T-cell (primary cell): ENCODE measurements at regions not wholly inside any gene's neighbourhood (a gene's known extent, or its start where the extent isn't known, plus 50 kb on each side); places are given as distances from the start of the nearest gene placed in this dataset.

ENCODE experiments used
- ATAC-seq, 4 experiments: fragments of 200-7000 bp in 3 of 4; fragments of 150-1000 bp in 1 of 4; cut with Tn5 transposase; replicated peaks in 1 of 4; 1 replicate in 3 of 4; 2 replicates in 1 of 4; pipeline ENCODE4 v1.10.0; 2021; ENCODE audit warnings: moderate library complexity in 3 of 4, mild to moderate bottlenecking in 2 of 4, moderate number of reproducible peaks in 1 of 4
- CTCF ChIA-PET, 2 donors: fragments of 300-600 bp; sonication (Branson Sonifier 250); formaldehyde crosslinking; loops; one replicate each; lab custom pipeline; 2022; ENCODE audit warnings: antibody characterized with exemption in 2 of 2; lab: Charles Lee
- POLR2A ChIA-PET, 2 donors: fragments of 300-600 bp; sonication (Branson Sonifier 250); formaldehyde crosslinking; loops; one replicate each; lab custom pipeline; 2022; ENCODE audit warnings: antibody characterized with exemption in 2 of 2; lab: Charles Lee
- DNase-seq, 35 experiments: peaks; one replicate each; pipeline versions ENCODE4 v3.0.0 to v3.0.0-alpha.2; 2013 to 2023
- H3K27ac ChIP-seq: one replicate; pipeline ENCODE4 v1.5.1; 2013; ENCODE audit warnings: low read length
- H3K27me3 ChIP-seq, 2 experiments: replicated peaks in 1 of 2; 1 replicate in 1 of 2; 2 replicates in 1 of 2; pipeline versions ENCODE4 v1.6.1 to v1.7.0; 2013; ENCODE audit warnings: low read length in 1 of 2, mixed read lengths in 1 of 2; ENCODE audit not compliant: control insufficient read depth in 2 of 2, insufficient read depth in 2 of 2; ENCODE audit errors: extremely low read depth in 1 of 2
- H3K36me3 ChIP-seq, 2 donors: 1 replicate in 1 of 2; 2 replicates in 1 of 2; pipeline versions ENCODE4 v1.6.1 to v1.7.0; 2013; ENCODE audit warnings: low read length in 1 of 2; ENCODE audit not compliant: control insufficient read depth in 2 of 2, insufficient read depth in 1 of 2; ENCODE audit errors: extremely low read depth in 1 of 2
- H3K4me1 ChIP-seq, 2 experiments: 1 replicate in 1 of 2; 2 replicates in 1 of 2; pipeline versions ENCODE4 v1.6.1 to v1.7.0; 2013; ENCODE audit warnings: low read length in 2 of 2, mixed read lengths in 1 of 2; ENCODE audit not compliant: insufficient read depth in 2 of 2, control insufficient read depth in 1 of 2; ENCODE audit errors: extremely low read depth in 1 of 2
- H3K4me3 ChIP-seq, 2 donors: 1 replicate in 1 of 2; 2 replicates in 1 of 2; pipeline versions ENCODE4 v1.5.1 to v1.7.0; 2013; ENCODE audit warnings: mild to moderate bottlenecking in 2 of 2, low read length in 1 of 2, moderate library complexity in 1 of 2; ENCODE audit not compliant: control insufficient read depth in 1 of 2; ENCODE audit errors: extremely low read depth in 1 of 2
- H3K9me3 ChIP-seq: 2 replicates; pipeline ENCODE4 v1.7.0; 2013
- H3K27ac Mint-ChIP-seq, 2 donors: one replicate each; pipeline ENCODE4 v1.8.0; 2020 to 2021; ENCODE audit warnings: mild to moderate bottlenecking in 2 of 2, mixed read lengths in 2 of 2
- H3K27me3 Mint-ChIP-seq, 2 donors: one replicate each; pipeline ENCODE4 v1.8.0; 2021 to 2022; ENCODE audit warnings: mixed read lengths in 2 of 2
- H3K36me3 Mint-ChIP-seq: one replicate; pipeline ENCODE4 v1.8.0; 2021; ENCODE audit warnings: mixed read lengths
- H3K4me1 Mint-ChIP-seq, 3 donors: one replicate each; pipeline ENCODE4 v1.8.0; 2020 to 2022; ENCODE audit warnings: mixed read lengths in 3 of 3, mild to moderate bottlenecking in 1 of 3
- H3K4me3 Mint-ChIP-seq, 3 donors: one replicate each; pipeline ENCODE4 v1.8.0; 2020 to 2022; ENCODE audit warnings: mild to moderate bottlenecking in 3 of 3, mixed read lengths in 3 of 3, moderate library complexity in 3 of 3
- H3K9me3 Mint-ChIP-seq, 3 donors: one replicate each; pipeline ENCODE4 v1.8.0; 2020 to 2022; ENCODE audit warnings: mixed read lengths in 3 of 3
- WGBS: methylation state at CpG from one replicate; pipeline ENCODE4 v1.1.5; 2013; ENCODE audit warnings: missing lambda C conversion rate; ENCODE audit not compliant: insufficient coverage; 5-methylcytosine and 5-hydroxymethylcytosine counted together

DNA sequence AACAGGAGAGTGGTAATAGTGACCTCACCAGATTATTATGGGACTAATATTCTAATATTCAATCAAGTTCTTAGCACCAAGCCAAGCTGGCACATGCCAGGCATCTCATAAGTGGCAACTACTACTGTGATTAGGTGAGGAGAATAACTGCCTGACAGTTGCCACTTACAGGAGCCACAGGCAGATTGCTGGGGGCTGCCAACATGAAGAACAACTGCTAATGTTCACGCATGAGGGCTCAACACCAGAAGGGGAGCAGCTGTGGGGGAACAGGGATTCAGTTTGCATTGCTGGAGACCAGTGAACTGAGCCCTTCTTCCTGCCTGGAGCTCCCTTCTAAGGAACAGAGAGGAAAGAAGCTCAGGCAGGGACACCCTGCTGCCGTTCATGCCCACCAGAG is 504.5 kb downstream of the FOXO1 start:
- H3K9me3 Mint-ChIP-seq, result no peaks in the 10 kb centered on the region
- no peaks in the 10 kb centered on the region for H3K36me3 Mint-ChIP-seq
- H3K4me1 ChIP-seq, result peaks cover 0 to 4% of the 10 kb centered on the region in 2 experiments
- ChIA-PET CTCF (no interaction called here), POLR2A (interaction anchor here in 1 of 2 donors (0.6 kb wide), 1 partner anchor 523 kb away, joined by 4 read pairs; no protein-coding TSS in a partner anchor)
- no peaks in the 10 kb centered on the region for H3K27me3 Mint-ChIP-seq
- H3K27ac Mint-ChIP-seq, result no peak overlapping the region
- 100% methylated on average over 2 of the region's 2 CpGs for WGBS
- no peak overlapping the region for H3K4me3 ChIP-seq
- ATAC-seq, result no peak
- H3K9me3 ChIP-seq, result no peaks in the 10 kb centered on the region
- no peaks in the 10 kb centered on the region for H3K27me3 ChIP-seq
- no peak for DNase-seq
- peaks cover 20 to 32% (median 21%) of the 10 kb centered on the region in 3 donors for H3K4me1 Mint-ChIP-seq
- no peaks in the 10 kb centered on the region for H3K36me3 ChIP-seq
- H3K4me3 Mint-ChIP-seq, result no peak overlapping the region
- no peak overlapping the region for H3K27ac ChIP-seq

DNA sequence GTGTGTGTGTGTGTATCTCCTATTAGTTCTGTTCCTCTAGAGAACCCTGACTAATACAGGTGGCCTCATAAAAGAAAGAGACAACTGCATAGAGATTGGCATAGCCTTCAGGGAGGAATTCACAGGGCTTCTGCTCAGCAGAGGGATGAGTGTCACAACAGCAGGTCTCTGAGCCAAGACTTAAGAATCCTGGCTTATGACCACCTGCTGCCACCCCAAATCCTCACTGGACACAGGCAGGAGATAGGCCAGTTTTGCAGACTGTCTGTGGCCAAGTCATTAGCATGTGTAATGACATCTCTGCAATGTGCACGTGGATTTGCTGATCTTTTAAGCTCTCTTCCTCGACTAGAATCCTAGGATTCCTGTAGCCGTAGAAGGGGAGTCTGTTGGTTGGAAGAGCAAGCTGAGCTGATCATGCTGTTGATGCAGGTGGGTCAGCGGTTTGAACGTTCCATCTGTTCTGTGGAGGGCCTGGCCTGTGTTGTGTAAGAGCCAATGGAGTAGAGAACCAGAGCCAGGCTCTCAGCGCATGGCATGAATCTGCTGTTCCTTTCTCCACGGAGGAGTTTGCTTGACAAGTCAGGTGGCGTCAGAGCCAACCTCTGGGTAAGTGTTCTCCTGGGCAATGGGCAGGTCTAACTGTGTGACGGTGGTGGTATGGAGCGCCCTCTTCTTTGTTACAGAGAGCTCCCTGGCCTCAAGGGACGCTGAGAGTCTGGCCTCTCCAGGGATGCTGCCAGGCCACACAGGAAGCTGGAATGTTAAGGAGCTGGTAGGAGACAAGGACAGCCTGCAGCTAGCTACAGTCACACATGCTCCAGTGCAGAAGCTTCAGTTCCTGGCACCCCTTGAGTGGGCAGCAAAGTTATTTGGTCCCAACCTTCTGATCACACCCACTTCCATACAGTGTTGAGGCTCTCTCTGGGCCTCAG is 503.1 kb downstream of the FOXO1 start:
- H3K4me1 Mint-ChIP-seq, result peaks cover 20 to 34% (median 29%) of the 10 kb centered on the region in 3 donors
- ChIA-PET CTCF (interaction anchor here in 1 of 2 donors (0.7 kb wide), 1 partner anchor 9 kb away, joined by 3 read pairs; no protein-coding TSS in a partner anchor), POLR2A (no interaction called here)

DNA sequence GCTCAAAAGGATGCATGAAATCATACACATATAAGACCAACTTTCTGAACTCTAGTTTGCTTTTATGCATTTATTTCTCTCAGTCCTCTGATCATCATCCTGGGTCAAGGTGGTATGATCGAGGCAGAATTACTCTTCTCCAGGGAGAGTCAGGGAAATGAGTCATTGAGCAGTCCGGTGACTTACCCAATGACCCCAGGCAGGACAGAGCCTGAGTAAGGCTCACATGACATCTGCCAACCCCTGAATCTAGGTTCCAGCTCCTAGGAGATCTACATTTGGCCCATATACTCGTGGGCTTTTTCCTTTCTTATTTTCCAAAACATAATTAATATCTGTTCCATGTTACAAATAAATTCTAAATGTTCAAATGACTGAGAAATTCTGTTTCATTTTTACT is 502.3 kb downstream of the FOXO1 start:
- ChIA-PET POLR2A (no interaction called here), CTCF (no interaction called here)
- Histone ChIP-seq H3K36me3 (no peaks in the 10 kb centered on the region), H3K27ac (no peak overlapping the region), H3K4me1 (peaks cover 2 to 4% of the 10 kb centered on the region in 2 experiments), H3K27me3 (no peaks in the 10 kb centered on the region), H3K4me3 (no peak overlapping the region), H3K9me3 (no peaks in the 10 kb centered on the region)
- DNase-seq, result no peak
- Mint-ChIP-seq H3K27ac (no peak overlapping the region), H3K27me3 (no peaks in the 10 kb centered on the region), H3K4me3 (no peak overlapping the region), H3K9me3 (peaks cover 0 to 2% (median 0%) of the 10 kb centered on the region in 3 donors), H3K4me1 (peaks cover 26 to 35% (median 31%) of the 10 kb centered on the region in 3 donors), H3K36me3 (no peaks in the 10 kb centered on the region)
- no peak for ATAC-seq
- WGBS, result 86% methylated on average over 1 of the region's 3 CpGs

More for the DNA sequence above, 503.1 kb downstream of the FOXO1 start:
- Mint-ChIP-seq H3K27ac (no peak overlapping the region), H3K9me3 (peaks cover 0 to 2% (median 0%) of the 10 kb centered on the region in 3 donors), H3K4me3 (no peak overlapping the region), H3K36me3 (no peaks in the 10 kb centered on the region), H3K27me3 (no peaks in the 10 kb centered on the region)
- Histone ChIP-seq H3K36me3 (no peaks in the 10 kb centered on the region), H3K27ac (no peak overlapping the region), H3K27me3 (no peaks in the 10 kb centered on the region), H3K9me3 (no peaks in the 10 kb centered on the region), H3K4me3 (no peak overlapping the region), H3K4me1 (peaks cover 0 to 4% of the 10 kb centered on the region in 2 experiments)
- DNase-seq (no peak), ATAC-seq (no peak)
- WGBS, result 92% methylated on average over 11 of the region's 11 CpGs

GRCh38 chr13:40165316-40165932 is 501.0 kb downstream of the FOXO1 start:
- Histone ChIP-seq H3K4me1 (peaks cover 4 to 6% of the 10 kb centered on the region in 2 experiments), H3K9me3 (no peaks in the 10 kb centered on the region), H3K36me3 (no peaks in the 10 kb centered on the region), H3K27me3 (no peaks in the 10 kb centered on the region), H3K27ac (no peak overlapping the region), H3K4me3 (no peak overlapping the region)
- WGBS, result no CpG with 5 or more reads among the region's 2 CpGs
- Mint-ChIP-seq H3K27ac (no peak overlapping the region), H3K4me1 (peaks cover 32 to 42% (median 37%) of the 10 kb centered on the region in 3 donors), H3K4me3 (no peak overlapping the region), H3K9me3 (peaks cover 0 to 2% (median 0%) of the 10 kb centered on the region in 3 donors), H3K27me3 (no peaks in the 10 kb centered on the region), H3K36me3 (no peaks in the 10 kb centered on the region)
- ChIA-PET POLR2A (no interaction called here), CTCF (interaction anchor here in 1 of 2 donors (0.6 kb wide), 1 partner anchor 519 kb away, joined by 4 read pairs; no protein-coding TSS in a partner anchor)
- ATAC-seq (no peak), DNase-seq (no peak)

DNA sequence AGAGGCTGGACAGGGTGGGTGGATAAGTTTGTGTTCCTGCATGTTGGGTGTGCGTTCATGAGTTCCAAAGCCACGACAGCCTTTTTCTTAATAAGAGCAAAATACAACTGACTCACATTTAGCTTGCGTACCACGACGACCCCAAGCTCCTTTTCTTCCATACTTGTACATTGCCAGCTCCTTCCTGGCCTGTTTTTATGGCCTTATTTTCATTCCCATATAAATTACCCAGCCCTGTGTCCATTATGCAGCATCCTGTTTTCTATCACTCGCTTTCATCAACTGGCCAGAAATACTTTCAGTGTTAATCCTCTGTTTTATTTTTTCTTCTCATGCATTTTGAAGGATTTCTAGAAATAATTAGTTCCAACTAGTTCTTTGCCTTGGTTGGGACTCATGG is 499.1 kb downstream of the FOXO1 start:
- Mint-ChIP-seq H3K4me3 (no peak overlapping the region), H3K36me3 (no peaks in the 10 kb centered on the region), H3K27ac (no peak overlapping the region), H3K27me3 (no peaks in the 10 kb centered on the region), H3K4me1 (peaks cover 39 to 42% (median 41%) of the 10 kb centered on the region in 3 donors), H3K9me3 (peaks cover 0 to 3% (median 2%) of the 10 kb centered on the region in 3 donors)
- Histone ChIP-seq H3K9me3 (no peaks in the 10 kb centered on the region), H3K4me3 (no peak overlapping the region), H3K4me1 (peaks cover 6 to 9% of the 10 kb centered on the region in 2 experiments), H3K27me3 (peaks cover 0 to 5% of the 10 kb centered on the region in 2 experiments), H3K36me3 (no peaks in the 10 kb centered on the region), H3K27ac (no peak overlapping the region)
- DNase-seq, result no peak
- ChIA-PET CTCF (no interaction called here), POLR2A (interaction anchor here in 1 of 2 donors (0.6 kb wide), 1 partner anchor 199 kb away, joined by 3 read pairs; no protein-coding TSS in a partner anchor)
- no peak for ATAC-seq
- 92% methylated on average over 4 of the region's 6 CpGs for WGBS

DNA sequence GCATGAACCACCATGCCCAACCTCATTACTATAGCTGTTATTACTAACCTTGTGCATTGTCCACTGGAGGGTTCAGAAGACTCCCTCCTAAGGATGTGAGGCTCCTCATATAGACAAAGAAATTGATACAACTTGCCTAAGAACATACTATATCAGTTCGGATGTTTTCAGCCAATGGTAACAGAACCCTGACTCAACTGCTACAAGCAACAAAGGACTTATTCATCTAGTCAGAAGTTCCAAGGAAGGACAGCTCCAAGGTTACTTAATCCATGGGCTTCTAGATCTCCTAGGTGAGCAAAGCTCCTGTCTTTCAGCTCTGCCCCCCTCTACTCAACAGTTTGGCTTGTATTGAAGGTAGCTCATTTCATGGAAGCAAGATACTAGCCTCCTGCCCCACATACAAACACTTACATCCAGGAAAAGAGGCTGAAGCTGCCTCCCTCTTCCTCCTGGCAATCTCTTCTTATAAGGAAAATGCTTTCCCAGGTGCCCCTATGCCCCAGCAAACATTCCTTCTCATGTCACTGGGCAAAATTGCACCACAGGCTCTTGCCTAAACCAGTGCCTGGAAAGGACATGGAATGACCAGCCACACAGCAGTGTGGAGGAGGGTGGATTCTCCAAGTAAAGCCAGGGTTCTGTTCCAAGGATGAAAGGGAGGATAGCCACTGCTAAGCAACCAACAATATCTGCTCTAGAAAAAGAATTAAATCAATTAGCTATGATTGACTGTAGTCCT is 497.8 kb downstream of the FOXO1 start:
- Histone ChIP-seq H3K4me3 (no peak overlapping the region), H3K27ac (no peak overlapping the region), H3K9me3 (no peaks in the 10 kb centered on the region), H3K36me3 (no peaks in the 10 kb centered on the region), H3K27me3 (peaks cover 0 to 11% of the 10 kb centered on the region in 2 experiments), H3K4me1 (peaks cover 6 to 10% of the 10 kb centered on the region in 2 experiments)
- peaks cover 37 to 43% (median 41%) of the 10 kb centered on the region in 3 donors for H3K4me1 Mint-ChIP-seq
- no peak for ATAC-seq
- no peak for DNase-seq
- no peak overlapping the region for H3K27ac Mint-ChIP-seq
- no CpG with 5 or more reads among the region's 1 CpG for WGBS
- no peaks in the 10 kb centered on the region for H3K36me3 Mint-ChIP-seq
- H3K9me3 Mint-ChIP-seq, result peaks cover 0 to 3% (median 2%) of the 10 kb centered on the region in 3 donors
- CTCF ChIA-PET, result no interaction called here
- POLR2A ChIA-PET, result interaction anchor here in 1 of 2 donors (0.6 kb wide), 1 partner anchor 8 kb away, joined by 3 read pairs; no protein-coding TSS in a partner anchor
- no peak overlapping the region for H3K4me3 Mint-ChIP-seq
- H3K27me3 Mint-ChIP-seq, result no peaks in the 10 kb centered on the region
